ENCODE measurements at regions not wholly inside any gene's neighbourhood (a gene's known extent, or its start where the extent isn't known, plus 50 kb on each side); places are given as distances from the start of the nearest gene placed in this dataset.

DNA sequence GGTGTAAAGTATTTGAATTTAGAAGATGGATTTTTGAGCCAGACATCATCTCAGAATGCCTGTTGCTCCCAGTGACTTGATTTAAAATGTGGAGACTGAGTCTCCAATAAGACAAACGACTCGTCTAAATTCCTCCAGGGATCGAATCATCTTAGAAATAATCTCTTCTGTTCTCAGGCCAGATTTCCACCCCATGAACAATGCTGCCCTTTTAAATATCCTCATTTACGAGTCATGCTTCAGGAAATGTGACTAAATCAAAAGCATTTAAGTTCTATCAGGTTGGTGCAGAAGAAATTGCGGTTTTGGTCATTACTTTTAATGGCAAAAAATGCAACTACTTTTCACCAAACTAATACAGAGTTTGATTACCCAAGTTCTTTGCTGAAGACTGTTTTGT lies 684.6 kb upstream of the SOX11 start:
- no peaks in the 10 kb centered on the region for H3K4me1 Mint-ChIP-seq (ENCODE audit: low read depth, unreplicated experiment)
- H3K36me3 Mint-ChIP-seq (ENCODE audit: insufficient read depth, unreplicated experiment), result no peaks in the 10 kb centered on the region
- intact Hi-C loops (cut with micrococcal nuclease; ENCODE audit: unreplicated experiment), result no loop called here
- no peaks in the 10 kb centered on the region for H3K4me1 ChIP-seq
- H3K4me3 Mint-ChIP-seq (ENCODE audit: unreplicated experiment), result no peak overlapping the region
- H3K9me3 Mint-ChIP-seq (ENCODE audit: unreplicated experiment), result peaks cover 33% of the 10 kb centered on the region
- CTCF ChIA-PET, result no interaction called here
- H3K4me3 ChIP-seq (ENCODE audit: low read depth, low read length), result no peak overlapping the region
- no peaks in the 10 kb centered on the region for H3K9me3 ChIP-seq
- peaks cover 4% of the 10 kb centered on the region for H3K27me3 Mint-ChIP-seq (ENCODE audit: insufficient read depth, unreplicated experiment)
- no TSS peak for BruUV-seq (replicated peaks)
- TF ChIP-seq, protein P1, sequence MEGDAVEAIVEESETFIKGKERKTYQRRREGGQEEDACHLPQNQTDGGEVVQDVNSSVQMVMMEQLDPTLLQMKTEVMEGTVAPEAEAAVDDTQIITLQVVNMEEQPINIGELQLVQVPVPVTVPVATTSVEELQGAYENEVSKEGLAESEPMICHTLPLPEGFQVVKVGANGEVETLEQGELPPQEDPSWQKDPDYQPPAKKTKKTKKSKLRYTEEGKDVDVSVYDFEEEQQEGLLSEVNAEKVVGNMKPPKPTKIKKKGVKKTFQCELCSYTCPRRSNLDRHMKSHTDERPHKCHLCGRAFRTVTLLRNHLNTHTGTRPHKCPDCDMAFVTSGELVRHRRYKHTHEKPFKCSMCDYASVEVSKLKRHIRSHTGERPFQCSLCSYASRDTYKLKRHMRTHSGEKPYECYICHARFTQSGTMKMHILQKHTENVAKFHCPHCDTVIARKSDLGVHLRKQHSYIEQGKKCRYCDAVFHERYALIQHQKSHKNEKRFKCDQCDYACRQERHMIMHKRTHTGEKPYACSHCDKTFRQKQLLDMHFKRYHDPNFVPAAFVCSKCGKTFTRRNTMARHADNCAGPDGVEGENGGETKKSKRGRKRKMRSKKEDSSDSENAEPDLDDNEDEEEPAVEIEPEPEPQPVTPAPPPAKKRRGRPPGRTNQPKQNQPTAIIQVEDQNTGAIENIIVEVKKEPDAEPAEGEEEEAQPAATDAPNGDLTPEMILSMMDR (IDR thresholded peaks at IDR 0.05; ENCODE audit: insufficient read depth in 1 of 2, low read depth in 1 of 2, low read length in 1 of 2, severe bottlenecking in 1 of 2, unreplicated experiment in 1 of 2), result no peak
- H3K36me3 ChIP-seq (ENCODE audit: control insufficient read depth, insufficient read depth, low read length), result no peaks in the 10 kb centered on the region
- no peak for DNase-seq
- H3K27ac Mint-ChIP-seq (ENCODE audit: unreplicated experiment), result no peak overlapping the region
- POLR2A ChIA-PET, result no interaction called here
- H3K27me3 ChIP-seq (replicated peaks; ENCODE audit: control insufficient read depth, insufficient read depth, low read length), result no peaks in the 10 kb centered on the region

DNA sequence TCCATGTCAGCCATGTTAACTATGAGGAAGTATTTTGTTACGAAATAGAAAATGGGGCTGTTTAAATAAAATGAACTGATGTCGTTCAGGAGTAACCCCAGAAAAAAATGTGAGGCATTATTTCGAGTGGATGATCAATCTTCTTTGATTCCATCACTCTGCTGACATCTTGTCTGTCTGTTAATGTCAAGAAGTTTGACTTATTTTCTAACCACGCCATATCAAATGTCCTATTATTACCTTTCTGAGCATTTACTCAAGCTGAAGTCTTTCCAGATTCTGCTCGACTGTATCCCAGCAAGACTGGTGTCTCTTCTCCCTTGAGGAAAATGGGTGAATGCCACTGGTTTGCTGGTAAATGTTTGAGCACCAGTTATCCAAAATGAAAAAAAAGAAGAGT lies 672.9 kb upstream of the SOX11 start:
- H3K36me3 Mint-ChIP-seq (ENCODE audit: insufficient read depth, unreplicated experiment), result peaks cover 27% of the 10 kb centered on the region
- no peaks in the 10 kb centered on the region for H3K4me1 ChIP-seq
- peaks cover 7% of the 10 kb centered on the region for H3K27me3 Mint-ChIP-seq (ENCODE audit: insufficient read depth, unreplicated experiment)
- no peaks in the 10 kb centered on the region for H3K27me3 ChIP-seq (replicated peaks; ENCODE audit: control insufficient read depth, insufficient read depth, low read length)
- H3K9me3 Mint-ChIP-seq (ENCODE audit: unreplicated experiment), result peaks cover 54% of the 10 kb centered on the region
- TF ChIP-seq, protein P1 (IDR thresholded peaks at IDR 0.05; ENCODE audit: insufficient read depth in 1 of 2, low read depth in 1 of 2, low read length in 1 of 2, severe bottlenecking in 1 of 2, unreplicated experiment in 1 of 2), result no peak
- H3K27ac Mint-ChIP-seq (ENCODE audit: unreplicated experiment), result no peak overlapping the region
- no peak overlapping the region for H3K4me3 Mint-ChIP-seq (ENCODE audit: unreplicated experiment)
- H3K4me3 ChIP-seq (ENCODE audit: low read depth, low read length), result no peak overlapping the region
- H3K36me3 ChIP-seq (ENCODE audit: control insufficient read depth, insufficient read depth, low read length), result no peaks in the 10 kb centered on the region
- peaks cover 9% of the 10 kb centered on the region for H3K4me1 Mint-ChIP-seq (ENCODE audit: low read depth, unreplicated experiment)
- intact Hi-C loops (cut with micrococcal nuclease; ENCODE audit: unreplicated experiment), result no loop called here
- no TSS peak for BruUV-seq (replicated peaks)
- CTCF ChIA-PET, result no interaction called here
- DNase-seq, result no peak
- POLR2A ChIA-PET, result no interaction called here
- H3K9me3 ChIP-seq, result peaks cover 21% of the 10 kb centered on the region

DNA sequence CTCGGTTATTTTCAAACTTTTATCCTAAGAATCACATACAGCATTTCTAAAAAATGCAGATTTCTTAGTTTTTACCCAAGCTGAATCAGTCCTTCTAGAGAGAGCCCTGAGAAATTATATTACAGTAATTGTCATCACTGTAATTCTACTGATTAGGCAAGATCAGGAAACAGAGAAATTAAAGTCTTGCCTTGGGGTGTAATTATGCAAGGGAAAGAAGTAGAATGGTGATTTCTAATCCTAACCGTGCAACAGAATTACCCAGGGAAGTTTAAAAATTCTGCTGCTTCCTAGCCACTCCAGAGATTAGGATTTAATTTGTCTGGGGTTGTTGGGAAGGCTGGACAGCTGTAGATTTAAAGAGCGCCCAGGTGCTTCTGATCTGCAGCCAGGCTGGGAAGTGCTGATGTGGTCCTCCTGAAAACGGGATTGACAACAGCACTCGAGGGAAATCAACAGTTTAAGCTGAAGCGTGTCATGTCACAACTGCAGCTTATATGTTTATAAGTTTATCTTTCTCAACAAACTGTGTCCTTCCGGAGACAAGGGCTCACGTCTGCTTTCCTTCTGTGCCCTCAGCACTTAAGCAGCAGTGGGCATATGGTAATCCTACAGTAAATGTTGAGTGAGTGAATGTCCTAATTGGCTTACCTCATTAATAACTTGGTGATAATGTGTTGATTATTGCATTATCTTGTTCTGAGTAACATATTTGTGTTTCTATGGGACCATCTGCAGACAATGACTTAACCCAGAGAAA lies 671.9 kb upstream of the SOX11 start:
- H3K27ac Mint-ChIP-seq (ENCODE audit: unreplicated experiment), result no peak overlapping the region

More for the DNA sequence above, 671.9 kb upstream of the SOX11 start:
- peaks cover 54% of the 10 kb centered on the region for H3K9me3 Mint-ChIP-seq (ENCODE audit: unreplicated experiment)
- no TSS peak for BruUV-seq (replicated peaks)
- no peak overlapping the region for H3K4me3 ChIP-seq (ENCODE audit: low read depth, low read length)
- H3K36me3 Mint-ChIP-seq (ENCODE audit: insufficient read depth, unreplicated experiment), result peaks cover 27% of the 10 kb centered on the region
- H3K27me3 ChIP-seq (replicated peaks; ENCODE audit: control insufficient read depth, insufficient read depth, low read length), result no peaks in the 10 kb centered on the region
- ChIA-PET CTCF (no interaction called here), POLR2A (no interaction called here)
- peaks cover 9% of the 10 kb centered on the region for H3K4me1 Mint-ChIP-seq (ENCODE audit: low read depth, unreplicated experiment)
- no peaks in the 10 kb centered on the region for H3K4me1 ChIP-seq
- peaks cover 7% of the 10 kb centered on the region for H3K27me3 Mint-ChIP-seq (ENCODE audit: insufficient read depth, unreplicated experiment)
- no peaks in the 10 kb centered on the region for H3K36me3 ChIP-seq (ENCODE audit: control insufficient read depth, insufficient read depth, low read length)
- TF ChIP-seq, protein P1 (IDR thresholded peaks at IDR 0.05; ENCODE audit: insufficient read depth in 1 of 2, low read depth in 1 of 2, low read length in 1 of 2, severe bottlenecking in 1 of 2, unreplicated experiment in 1 of 2), result no peak
- H3K9me3 ChIP-seq, result peaks cover 26% of the 10 kb centered on the region
- H3K4me3 Mint-ChIP-seq (ENCODE audit: unreplicated experiment), result no peak overlapping the region
- intact Hi-C loops (cut with micrococcal nuclease; ENCODE audit: unreplicated experiment), result no loop called here
- DNase-seq, result no peak

All from Caco-2 (cell line).